SKM-1 treated with dmso at 0.1 percent for 144 hours (cell line): ENCODE measurements at regions not wholly inside any gene's neighbourhood (a gene's known extent, or its start where the extent isn't known, plus 50 kb on each side); places are given as distances from the start of the nearest gene placed in this dataset.
"Not testable (repeated sequence)": the region's sequence is repeated elsewhere in the genome, so short reads cannot be mapped to it uniquely, and the experiment has no call there.

Experiments used
- DNase-seq: peaks from one replicate; lab custom pipeline; 2025; ENCODE audit not compliant: unreplicated experiment; lab: John Stamatoyannopoulos, UW

DNA sequence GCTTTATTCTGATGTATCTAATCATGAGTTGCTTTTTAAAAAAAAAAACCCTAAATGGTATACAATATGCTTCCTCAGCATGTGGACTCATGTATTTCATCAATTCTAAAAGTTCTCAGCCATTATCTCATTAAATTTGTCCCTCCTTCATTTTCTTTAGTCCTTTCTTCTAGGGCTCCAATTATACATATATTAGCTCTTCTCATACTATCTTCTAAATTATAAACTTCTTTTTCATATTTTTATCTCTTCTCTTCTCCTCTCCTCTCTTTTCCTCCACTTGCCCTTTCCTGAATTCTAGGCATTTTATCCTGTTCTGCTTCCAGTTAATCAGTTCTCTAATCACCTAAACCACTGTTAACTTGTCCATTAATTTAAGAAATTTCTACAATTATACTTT, 55.0 kb upstream of the IL33 start:
- DNase-seq, result no peak

DNA sequence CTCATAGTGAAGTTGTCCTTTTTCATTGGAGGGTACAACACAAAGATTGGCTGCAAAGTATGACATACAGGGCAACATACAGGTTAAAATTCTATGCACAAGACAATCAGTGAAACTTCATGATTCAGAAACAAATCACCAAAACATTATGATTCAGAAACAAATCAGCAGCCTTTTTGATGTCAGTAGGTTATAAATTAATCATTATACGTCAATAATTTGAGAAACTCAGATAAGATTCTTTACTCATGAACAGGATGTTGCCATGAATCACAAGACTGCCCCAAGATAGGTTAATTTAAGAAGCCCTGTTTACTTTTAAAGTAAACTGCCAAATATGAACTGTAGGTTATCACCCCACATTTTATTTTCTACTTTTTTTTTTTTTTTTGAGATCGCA, 62.2 kb upstream of the IL33 start:
- no peak for DNase-seq

DNA sequence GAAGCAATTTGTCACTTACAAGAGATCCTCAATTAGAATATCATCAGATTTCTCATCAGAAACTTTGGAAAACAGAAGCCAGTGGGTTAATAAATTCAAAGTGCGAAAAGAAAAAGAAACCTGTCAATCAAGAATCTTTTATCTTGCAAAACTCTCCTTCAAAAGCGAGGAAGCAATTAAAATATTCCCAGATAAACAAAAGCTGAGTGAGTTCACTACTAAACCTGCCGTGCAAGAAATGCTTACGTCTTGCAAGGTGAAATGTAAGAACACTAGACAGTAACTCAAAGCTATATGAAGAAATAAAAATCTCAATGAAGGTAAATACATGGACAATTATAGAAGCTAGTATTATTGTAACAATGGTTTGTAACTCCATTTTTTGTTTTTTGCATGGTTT, 62.8 kb upstream of the IL33 start:
- no peak for DNase-seq

DNA sequence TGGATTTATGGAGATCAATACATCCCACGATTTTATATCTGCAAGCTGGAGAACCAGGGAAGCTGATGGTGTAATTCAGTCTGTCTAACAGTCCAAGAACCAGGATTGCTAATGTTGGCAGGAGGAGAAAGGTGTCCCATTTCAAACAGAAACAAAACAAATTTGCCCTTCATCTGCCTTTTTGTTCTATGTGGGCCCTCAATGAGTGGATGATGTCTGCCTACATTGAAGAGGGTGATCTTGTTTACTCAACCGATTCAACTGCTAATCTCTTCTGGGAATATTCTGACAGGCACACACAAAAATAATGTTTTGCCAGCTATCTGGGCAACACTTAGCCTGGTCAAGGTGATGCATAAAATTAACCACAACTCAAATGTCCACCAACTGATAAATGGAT, 65.1 kb upstream of the IL33 start:
- DNase-seq, result no peak

DNA sequence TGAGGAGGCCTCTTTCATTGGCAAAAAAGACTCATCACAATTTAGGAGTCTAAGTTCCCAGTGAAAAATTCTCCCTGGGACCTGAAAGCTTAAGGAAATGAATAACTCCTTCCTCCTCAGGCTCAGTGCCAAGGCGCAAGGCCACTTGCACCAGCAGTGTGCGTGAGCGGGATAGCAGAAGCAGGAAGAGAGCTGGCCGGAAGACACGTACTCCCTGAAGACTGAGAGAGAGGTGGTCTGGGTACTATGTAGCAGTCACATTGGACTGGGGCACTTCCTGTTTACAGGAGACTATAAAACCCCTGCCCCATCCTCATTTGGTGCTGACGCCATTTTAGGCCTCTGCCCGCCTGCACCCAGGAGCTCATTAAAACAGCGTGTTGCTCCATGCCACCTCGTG, 66.3 kb upstream of the IL33 start:
- DNase-seq, result no peak

DNA sequence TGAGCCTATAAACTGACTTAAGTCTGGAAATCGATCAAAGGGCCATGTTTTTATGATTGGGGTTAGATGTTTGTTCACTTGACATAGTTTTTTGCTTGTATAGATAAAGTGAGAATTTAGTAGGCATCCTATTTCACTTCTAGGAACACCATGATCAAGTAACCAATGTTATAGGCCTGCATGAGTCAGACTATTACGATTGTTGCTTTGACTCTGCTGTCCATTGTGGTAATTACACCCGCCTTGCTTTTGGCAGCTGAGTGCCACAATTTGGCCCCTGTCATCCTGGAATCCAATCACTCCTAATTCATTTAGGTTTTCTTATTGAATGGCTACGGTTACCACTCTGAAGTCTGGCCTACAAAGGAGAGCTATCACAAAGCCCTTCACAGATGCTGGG, 67.8 kb upstream of the IL33 start:
- no peak for DNase-seq

DNA sequence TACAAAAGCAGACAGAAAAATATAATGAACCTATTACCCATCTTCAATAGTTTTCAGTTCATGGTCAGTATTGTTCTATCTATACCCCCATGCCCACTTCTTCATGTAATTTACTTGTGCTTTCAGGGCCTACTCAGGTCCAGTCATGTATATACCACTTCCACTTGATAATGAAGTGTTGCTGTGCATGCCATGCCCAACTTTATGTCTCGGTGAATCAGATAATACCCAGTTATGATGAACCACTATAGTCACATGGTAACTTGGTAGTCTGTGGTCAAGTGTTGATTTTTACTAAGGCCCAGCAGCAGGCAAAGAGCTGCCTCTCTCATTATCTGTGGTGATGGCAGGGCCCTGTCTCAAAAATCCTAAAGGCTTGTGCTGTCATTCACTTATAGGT, 70.7 kb upstream of the IL33 start:
- DNase-seq, result no peak

DNA sequence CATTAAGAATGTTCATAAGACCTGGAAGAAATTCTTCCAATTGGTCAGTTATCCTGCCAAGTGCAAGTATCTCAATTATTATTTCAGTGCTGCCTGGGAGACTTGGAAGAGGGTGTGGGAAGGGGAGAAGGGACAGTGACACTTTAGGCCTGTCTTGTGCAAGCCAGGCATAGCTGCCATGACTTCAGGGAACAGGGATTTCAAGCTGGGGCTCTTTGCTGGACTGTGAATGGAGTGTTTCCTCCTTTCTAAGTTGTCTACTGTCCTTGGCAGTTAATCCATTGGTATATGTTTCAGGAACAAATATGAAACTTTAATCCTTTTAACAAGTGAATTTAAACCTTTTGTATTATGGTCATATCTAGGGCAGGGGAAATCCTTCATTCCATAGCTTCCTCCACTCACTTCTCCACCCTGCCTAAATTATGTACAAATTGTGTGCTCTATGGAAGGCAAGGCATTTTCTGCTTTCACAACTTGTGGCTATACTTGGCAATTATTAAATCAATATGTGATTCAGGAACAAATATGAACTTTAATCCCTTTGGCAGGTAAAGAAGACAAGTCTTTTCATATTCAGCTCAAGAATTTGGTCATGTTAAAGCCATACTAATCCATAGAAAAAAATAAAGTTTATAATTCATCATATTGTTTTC, 72.7 kb upstream of the IL33 start:
- DNase-seq, result no peak

DNA sequence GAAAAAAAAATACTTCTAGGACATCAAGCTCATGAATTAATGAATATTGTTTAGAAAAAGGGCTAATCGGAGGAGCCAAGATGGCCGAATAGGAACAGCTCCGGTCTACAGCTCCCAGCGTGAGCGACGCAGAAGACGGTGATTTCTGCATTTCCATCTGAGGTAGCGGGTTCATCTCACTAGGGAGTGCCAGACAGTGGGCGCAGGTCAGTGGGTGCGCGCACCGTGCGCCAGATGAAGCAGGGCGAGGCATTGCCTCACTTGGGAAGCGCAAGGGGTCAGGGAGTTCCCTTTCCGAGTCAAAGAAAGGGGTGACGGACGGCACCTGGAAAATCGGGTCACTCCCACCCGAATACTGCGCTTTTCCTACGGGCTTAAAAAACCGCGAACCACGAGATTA, 79.8 kb upstream of the IL33 start:
- not testable (repeated sequence) for DNase-seq

DNA sequence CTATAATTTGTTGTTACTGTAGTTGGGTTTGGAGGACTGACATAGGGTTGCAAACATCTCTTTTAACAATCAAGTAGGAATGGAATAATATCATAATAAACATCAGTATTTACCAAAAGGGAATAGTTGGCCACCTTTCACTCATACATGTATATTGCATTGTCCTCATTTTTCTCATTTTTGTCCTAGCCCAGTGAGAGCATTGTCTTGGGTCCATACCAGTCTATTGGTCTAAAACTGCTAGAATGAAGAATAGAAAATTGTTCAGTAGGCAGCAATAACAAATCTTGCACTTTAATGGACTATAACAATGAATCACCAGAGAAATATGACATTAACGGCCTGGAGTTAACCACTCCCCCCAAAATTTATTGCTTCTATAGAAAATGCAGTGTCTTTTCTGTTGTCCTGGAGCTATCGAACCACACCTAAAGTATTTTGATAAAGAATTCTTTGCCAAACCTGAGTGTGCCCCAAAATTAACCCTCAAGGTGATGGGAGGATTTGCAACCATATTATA, 80.9 kb upstream of the IL33 start:
- DNase-seq, result no peak

DNA sequence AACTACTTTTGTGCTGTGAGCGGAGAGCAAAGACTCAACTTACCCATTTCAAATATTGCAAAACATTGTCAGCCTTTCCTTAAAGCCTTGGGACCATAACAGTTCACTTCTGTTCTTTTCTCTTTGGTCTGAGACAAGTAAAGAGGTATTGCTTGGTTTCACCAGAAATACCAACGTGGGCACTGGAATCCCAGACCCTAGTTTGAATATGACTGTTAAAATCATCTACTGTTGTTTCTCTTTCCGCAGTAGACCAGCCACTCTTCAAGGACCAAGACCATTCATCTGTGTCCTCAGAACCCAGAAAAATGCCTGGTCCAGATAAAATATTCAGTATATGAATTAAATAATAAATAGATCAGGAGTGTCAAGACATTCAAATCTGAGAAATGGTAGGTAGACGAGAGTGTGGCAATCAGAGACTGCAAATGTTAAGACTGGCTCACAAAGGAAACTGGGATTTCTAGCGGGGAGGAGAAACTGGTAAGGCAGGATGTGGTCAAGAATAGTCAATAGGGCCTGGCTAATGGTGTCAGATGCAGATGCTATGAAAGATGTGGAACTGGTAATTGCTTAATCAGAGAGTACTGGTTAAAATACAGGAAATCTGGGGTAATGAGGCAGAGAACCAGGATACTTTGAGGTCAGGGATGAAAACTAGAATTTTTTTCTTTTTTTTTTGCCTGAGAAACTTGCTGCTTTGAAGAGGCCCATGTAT, 82.1 kb upstream of the IL33 start:
- peak; percentile 57 for DNase-seq

DNA sequence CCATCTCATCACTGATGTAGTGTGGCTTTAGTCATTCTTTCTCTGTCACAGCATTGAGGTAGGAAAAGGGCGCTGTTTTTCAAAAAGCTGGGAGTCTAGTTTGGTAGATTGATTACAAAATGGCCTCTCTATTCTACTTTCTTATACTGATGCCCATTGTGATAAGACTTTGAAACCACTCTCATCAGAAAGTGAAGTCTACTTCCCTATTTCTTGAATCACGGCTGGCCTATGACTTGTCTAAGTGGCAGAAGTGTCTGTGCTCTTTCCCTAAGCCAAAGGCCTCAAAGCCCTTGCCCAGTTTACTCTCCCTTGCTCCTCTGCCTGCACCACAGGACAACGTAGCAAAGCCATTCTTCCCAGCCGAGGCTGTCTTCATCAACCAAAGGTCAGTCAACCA, 83.0 kb upstream of the IL33 start:
- DNase-seq, result no peak

DNA sequence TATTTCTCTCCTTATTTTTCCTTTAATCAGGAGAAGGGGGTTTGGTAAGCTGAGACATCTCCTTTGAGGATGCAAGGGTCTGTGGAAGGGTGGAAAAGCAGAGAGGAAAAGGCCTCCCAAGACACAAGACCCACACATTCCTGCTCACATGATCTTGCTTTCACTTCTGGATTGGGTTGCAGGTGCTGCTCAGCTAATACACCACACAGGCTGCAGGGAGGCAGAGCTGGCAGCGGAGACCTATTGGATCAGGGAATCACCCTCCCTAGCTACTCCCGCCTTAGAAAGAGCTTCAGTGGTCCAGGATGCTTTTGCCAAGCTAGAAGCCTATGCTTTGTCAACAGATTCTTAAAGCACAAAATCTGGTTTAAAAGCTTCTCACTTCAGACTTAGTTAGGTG, 87.6 kb upstream of the IL33 start:
- no peak for DNase-seq

DNA sequence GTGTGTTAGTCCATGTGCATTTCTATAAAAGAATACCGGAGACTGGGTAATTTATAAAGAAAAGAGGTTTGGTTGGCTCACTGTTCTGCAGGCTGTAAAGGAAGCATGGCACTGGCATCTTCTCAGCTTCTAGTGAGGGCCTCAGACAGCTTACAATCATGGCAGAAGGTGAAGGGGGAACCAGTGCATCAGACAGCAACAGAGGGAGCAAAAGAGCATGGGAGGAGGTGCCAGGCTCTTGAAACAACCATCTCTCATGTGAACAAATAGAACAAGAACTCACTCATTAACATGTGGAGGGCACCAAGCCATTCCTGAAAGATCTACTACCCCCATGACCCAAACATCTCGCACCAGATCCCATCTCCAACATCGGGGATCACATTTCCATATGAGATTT, 89.2 kb upstream of the IL33 start:
- DNase-seq, result no peak

DNA sequence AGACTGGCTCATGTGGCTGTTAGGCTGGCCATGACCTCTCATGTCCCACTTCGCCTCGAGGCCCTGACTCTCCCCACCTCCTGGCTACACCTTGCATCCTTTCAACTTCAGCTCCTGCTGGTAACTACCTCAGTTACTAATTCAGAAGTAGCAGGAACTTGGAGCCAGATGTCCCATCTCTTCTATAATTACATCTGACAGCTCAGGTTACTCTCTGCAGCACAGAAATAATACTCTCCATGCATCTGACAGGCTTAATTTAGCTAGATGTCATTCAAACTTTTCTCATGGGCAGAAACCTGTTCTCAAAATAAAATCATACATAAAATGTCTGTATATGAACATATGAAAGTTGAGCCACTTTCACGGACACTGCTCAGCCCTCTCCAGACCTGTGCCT, 92.2 kb upstream of the IL33 start:
- no peak for DNase-seq

DNA sequence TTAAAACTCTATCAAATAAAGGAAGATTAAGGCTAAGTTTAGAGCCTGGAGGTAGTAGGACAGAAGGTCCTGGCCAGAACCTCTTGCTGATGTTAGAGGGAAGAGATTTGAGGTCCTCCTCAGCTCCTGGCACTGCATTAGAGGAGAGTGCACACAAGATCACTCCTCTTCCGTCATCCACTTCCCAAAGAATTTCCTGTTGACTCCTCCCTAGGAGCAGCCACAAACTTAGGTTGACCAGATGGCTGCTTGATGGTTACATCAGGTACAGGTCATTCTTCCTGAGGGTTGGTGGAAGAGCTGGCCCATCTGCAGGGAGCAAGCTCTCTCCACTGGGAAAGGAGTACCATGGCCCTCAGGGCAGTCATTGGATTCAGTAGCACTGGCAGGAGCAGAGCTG, 93.9 kb upstream of the IL33 start:
- DNase-seq, result no peak

DNA sequence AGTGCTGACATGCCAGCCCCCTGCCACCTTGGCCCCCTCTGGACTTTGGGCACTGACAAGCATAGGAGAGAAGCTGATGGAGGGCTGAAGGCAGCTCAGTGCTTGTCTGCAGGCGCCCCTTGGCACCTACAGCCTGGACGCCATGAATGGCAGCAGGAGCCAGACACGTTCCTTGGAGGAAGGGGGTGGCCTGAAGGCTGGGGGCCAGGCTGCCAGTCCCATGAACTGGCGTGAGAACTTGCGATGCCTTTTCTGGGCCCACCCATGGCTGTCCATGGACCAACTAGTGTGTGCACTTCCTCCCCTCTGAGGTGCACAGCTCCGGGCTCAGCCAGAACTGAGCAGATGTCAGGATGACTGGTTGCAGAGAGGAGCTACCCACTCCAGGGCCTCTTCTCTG, 99.0 kb upstream of the RANBP6 start:
- DNase-seq, result no peak

DNA sequence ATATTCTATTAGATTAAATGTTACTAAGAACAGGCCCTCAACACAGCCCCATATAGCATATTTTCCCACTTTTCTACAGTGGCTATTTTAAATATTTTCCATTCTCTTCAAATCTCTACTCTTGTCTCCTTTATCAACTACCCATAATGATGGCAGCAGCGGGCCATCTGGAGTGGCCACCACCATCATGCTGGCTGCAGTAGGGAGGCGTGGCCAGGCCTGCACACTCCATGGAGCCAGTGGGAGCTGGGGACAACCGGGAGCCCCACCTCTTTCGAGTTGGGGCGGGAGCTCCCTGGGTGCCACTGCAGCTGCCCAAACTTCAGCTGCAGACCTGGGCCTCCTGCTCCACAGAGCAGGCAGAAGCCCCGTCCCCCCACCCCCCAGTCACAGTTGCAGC, 98.4 kb upstream of the RANBP6 start:
- no peak for DNase-seq

DNA sequence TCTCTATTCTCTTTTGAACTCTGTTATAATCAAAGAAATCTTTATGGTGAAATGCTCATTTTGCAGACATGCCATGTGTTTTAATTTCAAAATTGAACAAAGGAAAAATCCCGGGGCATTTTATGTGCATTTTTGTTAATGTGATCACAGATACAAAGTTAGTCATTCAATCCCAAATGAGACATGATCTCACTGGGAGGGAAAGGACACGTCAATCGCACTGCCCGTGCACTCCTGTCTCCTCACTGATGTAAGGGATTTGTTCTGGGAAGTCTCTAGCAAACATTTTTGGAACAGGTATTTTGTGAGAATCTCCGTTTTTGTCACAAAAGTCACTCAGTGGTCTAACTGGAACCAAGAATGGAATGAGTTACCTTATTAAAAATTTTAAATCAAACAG, 97.9 kb upstream of the RANBP6 start:
- DNase-seq, result no peak

DNA sequence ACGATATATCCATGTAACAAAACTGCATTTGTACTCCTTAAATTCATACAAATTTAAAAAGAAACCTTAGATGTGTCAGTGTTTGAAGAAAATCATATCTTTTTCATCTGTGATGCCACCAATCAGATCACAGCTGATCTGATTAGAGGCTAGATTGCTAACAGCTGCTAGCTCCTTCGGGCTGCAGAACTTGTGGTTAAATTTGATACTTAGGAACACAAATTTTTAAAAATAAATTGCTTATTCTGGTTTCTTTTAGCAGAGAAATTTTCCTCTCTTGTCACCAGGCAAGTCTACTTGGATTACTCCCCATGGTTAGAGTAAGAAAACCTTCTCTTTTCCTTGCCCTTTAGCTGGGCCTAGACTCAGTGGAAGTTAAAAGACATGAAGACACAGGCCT, 94.6 kb upstream of the RANBP6 start:
- DNase-seq, result no peak

DNA sequence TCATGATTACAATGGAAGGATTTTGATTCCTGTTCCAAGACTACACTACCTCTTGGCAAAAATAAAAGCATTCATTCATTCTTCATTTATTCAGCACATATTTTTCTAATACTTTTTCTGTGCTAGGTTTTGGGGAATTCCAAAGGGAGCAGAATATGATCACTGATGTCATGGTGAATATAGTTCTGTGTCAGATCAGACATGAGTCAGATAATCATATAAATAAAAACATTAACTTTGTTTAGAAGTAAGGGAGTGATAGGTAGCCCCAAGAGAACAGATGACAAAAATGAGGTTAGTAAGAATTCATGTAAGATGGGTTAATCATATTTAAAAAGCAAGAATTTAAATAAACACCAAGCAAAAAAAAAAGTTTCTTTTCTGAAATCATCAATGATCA, 94.1 kb upstream of the RANBP6 start:
- no peak for DNase-seq

DNA sequence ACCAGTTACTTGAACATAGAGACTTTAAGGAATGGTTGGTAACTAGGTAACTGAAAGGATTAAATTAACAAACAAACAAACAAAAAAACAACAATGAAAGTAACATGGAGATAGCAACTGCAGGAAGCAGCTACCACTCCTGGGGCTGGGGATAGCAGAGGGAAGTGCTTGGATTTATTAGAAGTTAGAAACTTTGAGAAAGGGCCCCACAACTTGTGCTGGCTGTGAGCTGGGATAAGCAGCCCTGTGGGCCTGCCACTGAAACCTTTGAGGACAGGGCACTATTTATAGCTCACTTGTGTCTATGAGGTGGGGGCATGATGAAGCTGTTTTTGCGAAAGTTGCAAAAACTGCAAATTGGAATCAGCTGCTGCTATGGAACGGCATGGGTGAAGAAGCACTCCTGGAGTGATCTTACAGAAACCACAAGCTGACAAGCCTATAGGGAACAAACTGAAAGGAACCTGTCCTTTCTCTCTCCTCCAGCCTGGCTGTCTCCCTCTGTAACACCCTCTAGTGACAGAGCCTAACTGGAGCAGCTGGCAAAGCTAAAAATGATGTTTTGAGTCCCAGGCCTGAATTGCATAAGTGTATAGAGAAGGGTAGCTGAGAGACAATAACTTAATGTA, 91.4 kb upstream of the RANBP6 start:
- DNase-seq, result peak; percentile 83
